H1 (cell line): ENCODE measurements at regions not wholly inside any gene's neighbourhood (a gene's known extent, or its start where the extent isn't known, plus 50 kb on each side); places are given as distances from the start of the nearest gene placed in this dataset.

ENCODE experiments used
- CTCF ChIA-PET: fragments of 300-600 bp; sonication (Branson Sonifier 250); formaldehyde crosslinking; loops from one replicate; lab custom pipeline; 2021; ENCODE audit not compliant: partially characterized antibody; lab: Charles Lee
- POLR2A ChIA-PET: fragments of 300-600 bp; sonication (Branson Sonifier 250); formaldehyde crosslinking; loops from one replicate; lab custom pipeline; 2021; ENCODE audit warnings: inconsistent platforms; ENCODE audit not compliant: partially characterized antibody; lab: Charles Lee
- DNase-seq, 2 experiments: peaks; one replicate each; pipeline versions ENCODE4 v3.0.0 to v3.0.0-alpha.2; 2010 to 2022; ENCODE audit warnings: low spot score in 2 of 2, low read depth in 1 of 2, mixed read lengths in 1 of 2
- FAIRE-seq: peaks from 2 replicates; lab custom pipeline; 2011; peaks lifted over from hg19 to GRCh38; lab: Jason Lieb, UNC
- H2AFZ ChIP-seq: 2 replicates; pipeline ENCODE4 v1.8.1; 2012; ENCODE audit warnings: low read length, inconsistent platforms
- H2AK5ac ChIP-seq: 2 replicates; pipeline ENCODE4 v1.6.1; 2013; ENCODE audit warnings: low read depth, low read length
- H2BK120ac ChIP-seq: replicated peaks from 2 replicates; pipeline ENCODE3; 2013; ENCODE audit warnings: low read depth, low read length, inconsistent platforms
- H2BK12ac ChIP-seq: 2 replicates; pipeline ENCODE4 v1.6.1; 2013; ENCODE audit warnings: low read depth, low read length
- H2BK15ac ChIP-seq: 2 replicates; pipeline ENCODE4 v1.6.1; 2013; ENCODE audit warnings: low read length
- H2BK20ac ChIP-seq: 2 replicates; pipeline ENCODE4 v1.6.1; 2013; ENCODE audit warnings: low read length
- H2BK5ac ChIP-seq: 2 replicates; pipeline ENCODE4 v1.6.1; 2013; ENCODE audit warnings: low read depth, low read length
- H3K14ac ChIP-seq: 2 replicates; pipeline ENCODE4 v1.6.1; 2013; ENCODE audit warnings: inconsistent platforms; ENCODE audit not compliant: insufficient read length
- H3K18ac ChIP-seq: 2 replicates; pipeline ENCODE4 v1.6.1; 2013; ENCODE audit warnings: low read length; ENCODE audit errors: extremely low read depth
- H3K23ac ChIP-seq: 2 replicates; pipeline ENCODE4 v1.6.1; 2013; ENCODE audit warnings: inconsistent platforms; ENCODE audit not compliant: insufficient read length
- H3K23me2 ChIP-seq: 2 replicates; pipeline ENCODE4 v1.6.1; 2013; ENCODE audit warnings: low read depth, low read length
- H3K27ac ChIP-seq: 2 replicates; pipeline ENCODE4 v1.6.1; 2011; ENCODE audit warnings: low read depth, low read length, inconsistent platforms
- H3K27me3 ChIP-seq, 4 experiments: replicated peaks in 1 of 4; 1 replicate in 1 of 4; 2 replicates in 3 of 4; pipeline versions ENCODE4 v1.6.1 to v1.8.1; 2011 to 2013; ENCODE audit warnings: low read length in 3 of 4, mild to moderate bottlenecking in 3 of 4, inconsistent platforms in 2 of 4, mixed read lengths in 2 of 4, moderate library complexity in 1 of 4; ENCODE audit not compliant: control insufficient read depth in 3 of 4, insufficient read depth in 3 of 4; ENCODE audit errors: extremely low read depth in 1 of 4
- H3K36me3 ChIP-seq, 4 experiments: 2 replicates each; pipeline versions ENCODE4 v1.6.1 to v1.8.1; 2011 to 2013; ENCODE audit warnings: mild to moderate bottlenecking in 4 of 4, low read length in 3 of 4, moderate library complexity in 2 of 4, control low read depth in 1 of 4, inconsistent platforms in 1 of 4; ENCODE audit not compliant: insufficient read depth in 4 of 4, control insufficient read depth in 2 of 4
- H3K4ac ChIP-seq: replicated peaks from 2 replicates; pipeline ENCODE3; 2013; ENCODE audit warnings: low read length, low read depth, mixed read lengths, inconsistent platforms; ENCODE audit not compliant: insufficient read length
- H3K4me1 ChIP-seq, 4 experiments: replicated peaks in 1 of 4; 1 replicate in 1 of 4; 2 replicates in 3 of 4; pipeline versions ENCODE4 v1.6.1 to v1.8.1; 2011 to 2013; ENCODE audit warnings: low read length in 3 of 4, inconsistent platforms in 2 of 4, mixed read lengths in 1 of 4; ENCODE audit not compliant: insufficient read depth in 4 of 4, control insufficient read depth in 3 of 4
- H3K4me2 ChIP-seq, 2 experiments: 2 replicates each; pipeline versions ENCODE4 v1.6.1 to v1.8.1; 2011 to 2013; ENCODE audit warnings: low read depth in 2 of 2, low read length in 2 of 2, control low read depth in 1 of 2, inconsistent platforms in 1 of 2, mild to moderate bottlenecking in 1 of 2; ENCODE audit not compliant: insufficient read depth in 1 of 2
- H3K4me3 ChIP-seq, 4 experiments: fragments of 200-600, 300-600 bp in 1 of 4; sonication (generic), shearing (Covaris generic), sonication (Bioruptor Twin) in 1 of 4; 2 replicates each; pipeline versions ENCODE4 v1.5.1 to v1.8.1; 2011 to 2016; ENCODE audit warnings: low read length in 4 of 4, low read depth in 3 of 4, control low read depth in 2 of 4, inconsistent platforms in 2 of 4, mild to moderate bottlenecking in 2 of 4, mixed read lengths in 1 of 4, moderate library complexity in 1 of 4; ENCODE audit not compliant: insufficient read depth in 2 of 4; ENCODE audit errors: extremely low read depth in 1 of 4
- H3K56ac ChIP-seq: replicated peaks from 2 replicates; pipeline ENCODE3; 2013; ENCODE audit warnings: low read depth, mild to moderate bottlenecking, mixed read lengths, low read length, inconsistent platforms; ENCODE audit not compliant: insufficient read length
- H3K79me1 ChIP-seq: 2 replicates; pipeline ENCODE4 v1.6.1; 2013; ENCODE audit warnings: low read depth, low read length, control low read depth
- H3K79me2 ChIP-seq, 2 experiments: 2 replicates each; pipeline versions ENCODE4 v1.6.1 to v1.8.1; 2012 to 2013; ENCODE audit warnings: low read length in 2 of 2, mild to moderate bottlenecking in 2 of 2, inconsistent platforms in 1 of 2; ENCODE audit not compliant: insufficient read depth in 2 of 2, control insufficient read depth in 1 of 2
- H3K9ac ChIP-seq, 4 experiments: replicated peaks in 1 of 4; 1 replicate in 1 of 4; 2 replicates in 3 of 4; pipeline versions ENCODE4 v1.6.1 to v1.8.1; 2011 to 2013; ENCODE audit warnings: low read depth in 3 of 4, low read length in 3 of 4, control low read depth in 2 of 4, mild to moderate bottlenecking in 2 of 4, moderate library complexity in 2 of 4, inconsistent platforms in 1 of 4; ENCODE audit errors: extremely low read depth in 1 of 4
- H3K9me3 ChIP-seq, 2 experiments: 2 replicates each; pipeline versions ENCODE4 v1.6.1 to v1.8.1; 2012 to 2013; ENCODE audit warnings: mild to moderate bottlenecking in 2 of 2, moderate library complexity in 2 of 2, control low read depth in 1 of 2, inconsistent platforms in 1 of 2, low read depth in 1 of 2, low read length in 1 of 2, mixed read lengths in 1 of 2; ENCODE audit not compliant: insufficient read depth in 2 of 2
- H4K20me1 ChIP-seq, 2 experiments: replicated peaks in 1 of 2; 2 replicates each; pipeline versions ENCODE3 to v1.8.1; 2011 to 2013; ENCODE audit warnings: inconsistent platforms in 2 of 2, low read length in 2 of 2, mild to moderate bottlenecking in 1 of 2; ENCODE audit not compliant: insufficient read depth in 2 of 2, control insufficient read depth in 1 of 2
- H4K5ac ChIP-seq: 2 replicates; pipeline ENCODE4 v1.6.1; 2013; ENCODE audit warnings: low read length, low read depth, mixed read lengths, inconsistent platforms; ENCODE audit not compliant: insufficient read length
- H4K8ac ChIP-seq: 2 replicates; pipeline ENCODE4 v1.8.0; 2013; ENCODE audit warnings: mild to moderate bottlenecking, moderate library complexity, low read length, inconsistent platforms; ENCODE audit not compliant: insufficient read depth; ENCODE audit errors: extremely low read depth
- H4K91ac ChIP-seq: replicated peaks from 2 replicates; pipeline ENCODE3; 2013; ENCODE audit warnings: low read length, mixed read lengths, inconsistent platforms; ENCODE audit not compliant: insufficient read length
- CHD1 ChIP-seq: IDR thresholded peaks from 2 replicates; pipeline ENCODE4 v1.6.1; 2012; ENCODE audit warnings: low read depth, low read length, improper control_type of control experiment
- CHD2 ChIP-seq: IDR thresholded peaks from 2 replicates; pipeline ENCODE4 v1.6.1; 2012; ENCODE audit warnings: low read length, improper control_type of control experiment
- CTCF ChIP-seq, 3 experiments: IDR thresholded peaks; 1 replicate in 2 of 3; 2 replicates in 1 of 3; pipeline versions ENCODE4 v1.5.1 to v1.6.1; 2011; ENCODE audit warnings: low read length in 3 of 3, mild to moderate bottlenecking in 3 of 3, inconsistent platforms in 2 of 3, low read depth in 1 of 3, moderate library complexity in 1 of 3; ENCODE audit not compliant: insufficient read depth in 1 of 3; ENCODE audit errors: control extremely low read depth in 1 of 3
- FOSL1 ChIP-seq: IDR thresholded peaks from 2 replicates; pipeline ENCODE4 v1.6.1; 2011; ENCODE audit warnings: mild to moderate bottlenecking, low read depth, low read length, moderate library complexity; ENCODE audit not compliant: insufficient read depth
- NANOG ChIP-seq: IDR thresholded peaks from 2 replicates; pipeline ENCODE4 v1.6.1; 2011; ENCODE audit warnings: low read length, low read depth, mild to moderate bottlenecking, inconsistent platforms; ENCODE audit not compliant: insufficient read depth, poor library complexity, severe bottlenecking
- NRF1 ChIP-seq: IDR thresholded peaks from 2 replicates; pipeline ENCODE4 v1.6.1; 2011; ENCODE audit warnings: mild to moderate bottlenecking, low read depth, low read length, improper control_type of control experiment
- SAP30 ChIP-seq: fragments of 300-600 bp; sonication (generic); IDR thresholded peaks from 2 replicates; pipeline ENCODE4 v1.7.1; 2012; ENCODE audit warnings: low read length, moderate library complexity, mild to moderate bottlenecking, inconsistent platforms; ENCODE audit not compliant: insufficient read depth, insufficient replicate concordance
- SIRT6 ChIP-seq: IDR thresholded peaks from one replicate; pipeline ENCODE4 v1.7.1; 2012; ENCODE audit warnings: low read length, inconsistent platforms
- SP2 ChIP-seq: IDR thresholded peaks from 2 replicates; pipeline ENCODE4 v1.6.1; 2012; ENCODE audit warnings: mild to moderate bottlenecking, low read length, inconsistent platforms
- SUZ12 ChIP-seq: fragments of 200-600 bp; sonication (generic); IDR thresholded peaks from 2 replicates; pipeline ENCODE4 v1.6.1; 2012; ENCODE audit warnings: mild to moderate bottlenecking, inconsistent platforms, low read length, moderate library complexity, mixed read lengths
- TEAD4 ChIP-seq: IDR thresholded peaks from 2 replicates; pipeline ENCODE4 v1.6.1; 2012; ENCODE audit warnings: low read depth, low read length, inconsistent platforms, mixed read lengths
- WGBS, 2 experiments: shearing (Covaris generic) in 1 of 2; methylation state at CpG; one replicate each; pipeline versions ENCODE4 v1.1.6 to v1.1.7; 2013 to 2015; ENCODE audit warnings: low lambda C conversion rate in 2 of 2, mixed read lengths in 2 of 2, inconsistent platforms in 1 of 2, low coverage in 1 of 2, missing lambda C conversion rate in 1 of 2; ENCODE audit not compliant: insufficient replicate concordance in 2 of 2, insufficient coverage in 1 of 2, insufficient read length in 1 of 2; ENCODE audit errors: extremely low coverage in 1 of 2, missing lambda C conversion rate in 1 of 2; 5-methylcytosine and 5-hydroxymethylcytosine counted together

GRCh38 chrX:56382278-56382677 lies 150.1 kb downstream of the KLF8 start (continued):
- no peak for TF ChIP-seq SUZ12

- Histone ChIP-seq H2BK12ac (no peak overlapping the region), H3K4ac (no peak overlapping the region), H3K79me2 (no peaks in the 10 kb centered on the region), H3K79me1 (no peaks in the 10 kb centered on the region), H3K27me3 (no peaks in the 10 kb centered on the region), H2AFZ (no peak overlapping the region), H3K27ac (no peak overlapping the region), H2BK20ac (no peak overlapping the region), H3K56ac (no peak overlapping the region), H2BK120ac (no peak overlapping the region), H3K4me1 (no peaks in the 10 kb centered on the region), H2BK5ac (no peak overlapping the region), H3K4me2 (no peak overlapping the region), H3K23me2 (no peaks in the 10 kb centered on the region), H4K5ac (no peak overlapping the region), H3K9me3 (peaks cover 0 to 7% of the 10 kb centered on the region in 2 experiments; a peak in 1 of 4 replicates), H4K20me1 (no peaks in the 10 kb centered on the region), H2BK15ac (no peak overlapping the region), H3K36me3 (no peaks in the 10 kb centered on the region), H3K18ac (no peak overlapping the region), H4K91ac (no peak overlapping the region), H4K8ac (no peak overlapping the region), H3K4me3 (no peak overlapping the region), H3K14ac (no peak overlapping the region), H2AK5ac (no peak overlapping the region), H3K23ac (no peak overlapping the region), H3K9ac (no peak overlapping the region)
- ChIA-PET POLR2A (no interaction called here), CTCF (no interaction called here)
- 90% methylated on average over 1 of the region's 1 CpG; no CpG with 5 or more reads in 1 of the 2 experiments for WGBS, 2 experiments
- DNase-seq: no peak
- no peak for FAIRE-seq
- TF ChIP-seq SIRT6: no peak
- no peak for TF ChIP-seq SAP30
- no peak for TF ChIP-seq NRF1
- TF ChIP-seq SP2: no peak
- no peak for TF ChIP-seq TEAD4
- no peak for TF ChIP-seq NANOG
- TF ChIP-seq CHD2: no peak
- TF ChIP-seq SUZ12: no peak
- no peak for TF ChIP-seq FOSL1
- TF ChIP-seq CTCF (IDR thresholded peaks at IDR 0.05; ENCODE audit: control extremely low read depth in 1 of 3, insufficient read depth in 1 of 3, low read depth in 1 of 3, low read length in 3 of 3): no peak
- no peak for TF ChIP-seq CHD1
These were observed 153.2 kb downstream of the KLF8 start for GRCh38 chrX:56385336-56385735.
